ENCODE measurements at regions not wholly inside any gene's neighbourhood (a gene's known extent, or its start where the extent isn't known, plus 50 kb on each side); places are given as distances from the start of the nearest gene placed in this dataset.

DNA sequence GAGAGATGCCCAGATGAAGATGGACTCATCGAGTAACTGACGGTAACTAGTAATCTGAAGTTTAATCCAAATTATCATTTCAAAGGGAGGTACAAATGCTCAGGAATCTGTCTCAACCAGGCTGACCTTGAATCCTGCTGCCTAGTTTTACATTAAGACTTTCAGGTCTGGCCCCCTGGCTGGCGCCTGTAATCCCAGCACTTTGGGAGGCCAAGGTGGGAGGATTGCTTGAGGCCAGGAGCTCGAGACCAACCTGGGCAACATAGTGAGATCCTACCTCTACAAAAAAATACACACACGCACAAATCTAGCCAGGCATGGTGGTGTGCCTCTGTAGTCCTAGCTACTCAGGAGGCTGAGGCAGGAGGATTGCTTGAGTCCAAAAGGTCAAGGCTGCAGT lies 95.7 kb upstream of the AKT3 start:
- DNase-seq (ENCODE audit: low read depth): no peak
- TF ChIP-seq, protein P1, sequence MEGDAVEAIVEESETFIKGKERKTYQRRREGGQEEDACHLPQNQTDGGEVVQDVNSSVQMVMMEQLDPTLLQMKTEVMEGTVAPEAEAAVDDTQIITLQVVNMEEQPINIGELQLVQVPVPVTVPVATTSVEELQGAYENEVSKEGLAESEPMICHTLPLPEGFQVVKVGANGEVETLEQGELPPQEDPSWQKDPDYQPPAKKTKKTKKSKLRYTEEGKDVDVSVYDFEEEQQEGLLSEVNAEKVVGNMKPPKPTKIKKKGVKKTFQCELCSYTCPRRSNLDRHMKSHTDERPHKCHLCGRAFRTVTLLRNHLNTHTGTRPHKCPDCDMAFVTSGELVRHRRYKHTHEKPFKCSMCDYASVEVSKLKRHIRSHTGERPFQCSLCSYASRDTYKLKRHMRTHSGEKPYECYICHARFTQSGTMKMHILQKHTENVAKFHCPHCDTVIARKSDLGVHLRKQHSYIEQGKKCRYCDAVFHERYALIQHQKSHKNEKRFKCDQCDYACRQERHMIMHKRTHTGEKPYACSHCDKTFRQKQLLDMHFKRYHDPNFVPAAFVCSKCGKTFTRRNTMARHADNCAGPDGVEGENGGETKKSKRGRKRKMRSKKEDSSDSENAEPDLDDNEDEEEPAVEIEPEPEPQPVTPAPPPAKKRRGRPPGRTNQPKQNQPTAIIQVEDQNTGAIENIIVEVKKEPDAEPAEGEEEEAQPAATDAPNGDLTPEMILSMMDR (conservative IDR thresholded peaks at IDR 0.05; ENCODE audit: low read length): no peak
- H3K4me3 ChIP-seq (ENCODE audit: low read length): no peak overlapping the region

DNA sequence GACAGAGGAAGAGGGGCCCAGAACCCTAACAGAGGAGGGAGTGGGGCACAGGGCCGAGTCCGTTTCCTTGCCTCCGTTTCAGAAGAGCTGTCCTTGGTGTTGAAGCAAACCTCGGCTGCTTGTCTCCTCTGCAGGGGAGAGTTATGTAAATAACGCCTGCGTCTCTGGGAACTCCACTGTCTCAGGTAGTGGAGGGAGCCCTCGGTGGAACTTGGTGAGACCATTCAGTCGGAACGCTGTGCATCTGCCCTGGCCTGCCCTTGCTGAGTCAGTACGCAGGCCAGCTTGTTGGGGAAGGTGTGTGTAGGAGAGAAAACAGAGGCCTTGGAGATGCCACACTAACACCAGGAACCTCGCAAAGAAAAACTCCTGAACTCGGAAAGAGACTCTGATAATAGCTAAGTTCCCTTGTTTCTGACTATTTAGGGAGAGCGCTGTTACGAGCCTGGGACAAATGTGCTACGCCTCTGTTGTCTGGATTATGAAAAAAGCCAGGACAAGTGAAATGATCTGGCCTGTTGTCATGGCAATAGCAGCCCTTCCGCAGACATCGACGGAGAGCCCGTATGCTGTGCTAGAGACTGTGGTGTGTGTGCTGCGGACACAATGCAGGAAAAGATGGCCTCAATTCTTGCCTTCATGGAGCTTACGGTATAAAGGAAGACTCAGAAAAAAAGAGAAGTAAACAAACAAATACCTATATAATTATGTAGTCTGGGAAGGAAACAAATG lies 94.6 kb upstream of the AKT3 start:
- H3K4me3 ChIP-seq (ENCODE audit: low read length): no peak overlapping the region
- TF ChIP-seq, protein P1 (conservative IDR thresholded peaks at IDR 0.05; ENCODE audit: low read length): no peak
- no peak for DNase-seq (ENCODE audit: low read depth)

DNA sequence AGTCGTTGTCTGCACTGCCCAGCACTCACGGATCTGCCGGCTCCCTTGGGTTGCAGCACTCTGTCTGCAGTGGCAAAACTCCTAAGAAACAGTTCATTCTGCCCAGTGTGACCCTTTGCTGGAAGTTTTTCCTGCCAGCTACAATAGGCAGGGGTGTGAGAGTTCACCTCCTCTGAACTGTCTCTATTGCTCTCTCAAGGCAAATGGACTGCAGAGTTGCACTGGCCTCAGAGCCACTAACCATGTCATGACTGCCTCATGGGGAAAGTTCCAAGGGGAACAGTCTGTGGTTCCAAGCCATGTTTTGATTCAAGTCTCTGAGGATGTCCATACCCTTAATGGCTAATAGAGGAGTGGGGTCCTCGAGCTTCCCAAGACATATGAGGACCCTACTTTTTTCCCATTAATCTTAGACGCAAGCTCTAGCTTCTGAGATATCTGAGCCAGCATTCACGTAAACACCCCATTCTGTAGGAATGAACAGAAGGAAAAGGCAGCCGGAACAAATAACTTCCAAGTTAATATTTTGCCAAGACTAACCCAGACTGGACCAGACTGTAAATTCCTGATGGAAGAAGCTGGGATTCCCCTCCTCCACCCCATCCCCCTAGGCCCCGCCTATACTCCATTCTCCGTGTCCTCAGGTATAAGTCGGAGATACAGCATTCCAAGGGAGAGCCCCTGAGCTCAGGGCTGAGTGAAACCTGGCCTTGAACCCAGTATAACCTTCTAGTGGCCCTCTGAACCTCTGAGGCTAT lies 93.8 kb upstream of the AKT3 start:
- DNase-seq (ENCODE audit: low read depth): no peak
- H3K4me3 ChIP-seq (ENCODE audit: low read length): no peak overlapping the region
- TF ChIP-seq, protein P1 (conservative IDR thresholded peaks at IDR 0.05; ENCODE audit: low read length): no peak

DNA sequence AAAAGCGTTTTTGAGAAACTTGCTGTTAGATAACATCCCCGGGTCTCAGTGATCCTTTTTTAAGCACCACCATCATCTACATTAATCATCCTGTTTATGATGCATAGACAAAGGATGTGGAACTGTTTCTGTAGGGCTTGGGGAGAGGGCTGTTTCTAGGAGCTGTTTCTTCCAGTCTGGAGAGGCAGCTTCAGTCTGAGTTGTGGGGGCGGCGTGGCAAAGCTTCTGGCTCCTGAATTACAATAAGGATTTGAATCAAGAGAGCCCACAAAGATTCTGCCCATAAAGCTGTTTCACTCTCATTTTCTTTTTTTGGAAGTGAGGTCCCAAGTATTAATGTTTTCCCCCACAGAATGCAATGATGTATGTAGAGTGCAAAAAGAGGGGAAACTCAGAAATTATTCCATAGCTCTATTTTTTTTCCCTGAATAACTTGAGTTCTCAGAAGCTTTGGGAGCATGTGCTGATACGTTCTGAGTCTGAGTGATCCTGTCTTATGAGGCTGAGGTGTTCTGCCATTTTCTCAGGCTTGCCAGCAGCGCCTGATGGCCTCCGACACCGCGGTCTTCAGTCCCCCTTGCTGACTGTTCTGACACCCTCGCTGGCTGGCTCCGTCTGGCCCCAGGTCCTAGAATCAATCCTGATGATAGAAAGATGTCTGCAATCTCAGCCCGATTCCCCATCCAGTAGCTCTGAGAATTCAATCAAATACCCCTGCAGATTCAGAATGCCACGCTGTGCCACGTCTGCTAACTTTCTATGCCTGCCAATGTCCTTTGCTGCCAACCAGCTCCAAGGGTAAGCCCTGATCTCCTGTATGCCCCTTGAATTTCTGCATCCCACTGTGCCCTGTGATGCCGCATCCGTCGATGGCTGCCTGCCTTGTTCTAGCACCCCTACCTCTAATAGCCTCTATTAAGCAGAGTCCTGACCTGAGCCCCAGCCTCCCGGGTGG lies 92.4 kb upstream of the AKT3 start:
- no peak for DNase-seq (ENCODE audit: low read depth)
- no peak overlapping the region for H3K4me3 ChIP-seq (ENCODE audit: low read length)
- TF ChIP-seq, protein P1 (conservative IDR thresholded peaks at IDR 0.05; ENCODE audit: low read length): no peak

DNA sequence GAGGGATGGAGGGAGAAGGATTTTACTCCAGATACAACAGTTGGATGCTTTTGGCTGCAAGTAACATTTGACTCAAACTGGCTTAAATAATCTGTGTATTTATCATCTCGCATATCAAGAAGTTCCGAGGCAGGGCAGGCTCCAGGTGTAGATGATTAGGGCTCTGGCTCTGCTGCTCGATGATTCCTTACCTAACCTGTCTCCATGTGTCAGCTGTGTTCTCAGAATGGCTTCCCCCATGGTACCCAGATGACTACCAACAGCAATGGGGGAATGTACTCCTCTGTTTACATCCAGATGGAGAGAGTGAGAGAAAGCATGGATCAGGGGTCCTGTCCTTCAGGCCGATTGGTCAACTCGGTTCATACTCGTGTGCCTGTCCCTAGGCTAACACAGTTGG lies 90.4 kb upstream of the AKT3 start:
- DNase-seq (ENCODE audit: low read depth): no peak
- TF ChIP-seq, protein P1 (conservative IDR thresholded peaks at IDR 0.05; ENCODE audit: low read length): no peak
- no peak overlapping the region for H3K4me3 ChIP-seq (ENCODE audit: low read length)

DNA sequence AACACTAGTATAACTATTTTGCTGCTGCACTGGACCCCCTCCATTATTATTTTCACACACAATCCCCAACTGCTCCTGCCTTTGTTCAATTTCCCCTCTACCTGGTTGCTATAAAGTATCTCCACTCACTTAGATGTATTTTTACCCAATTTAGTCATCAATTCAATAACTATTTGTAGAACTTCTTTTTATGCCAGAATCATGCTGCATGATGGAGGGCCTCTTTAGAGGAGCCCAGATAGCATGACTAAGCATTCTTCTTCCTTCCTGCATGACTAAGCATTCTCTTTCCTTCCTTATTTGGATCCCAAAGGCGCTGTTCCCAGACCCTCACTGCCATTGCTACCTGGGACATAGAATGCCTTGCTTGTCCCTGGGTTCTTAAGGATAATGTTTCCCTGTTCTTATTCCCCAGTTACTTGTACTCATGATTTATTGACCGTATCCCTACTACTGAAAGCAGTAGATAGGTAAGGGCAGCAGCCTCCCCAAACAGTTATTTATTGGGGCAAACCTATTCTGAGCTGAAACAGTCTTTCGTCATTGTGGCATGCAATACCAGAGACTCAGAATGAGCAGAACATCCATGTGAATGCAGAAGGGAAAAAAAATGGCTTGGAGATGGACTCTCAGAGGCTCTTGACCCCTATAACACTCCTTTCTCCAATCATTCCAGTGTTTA lies 89.3 kb upstream of the AKT3 start:
- peak; percentile 52 for DNase-seq (ENCODE audit: low read depth)
- TF ChIP-seq, protein P1 (conservative IDR thresholded peaks at IDR 0.05; ENCODE audit: low read length): no peak
- H3K4me3 ChIP-seq (ENCODE audit: low read length): no peak overlapping the region

Measured in AG10803 (cell line).